Neuronal stem cell (in vitro differentiated cells): ENCODE measurements at regions not wholly inside any gene's neighbourhood (a gene's known extent, or its start where the extent isn't known, plus 50 kb on each side); places are given as distances from the start of the nearest gene placed in this dataset.

ENCODE experiments used
- DNase-seq: peaks from one replicate; pipeline ENCODE4 v3.0.0-alpha.2; 2013; ENCODE audit warnings: low spot score
- H2AFZ ChIP-seq: one replicate; pipeline ENCODE4 v1.6.1; 2013; ENCODE audit warnings: mild to moderate bottlenecking, low read length, inconsistent platforms
- H2AK5ac ChIP-seq: 2 replicates; pipeline ENCODE4 v1.6.1; 2013; ENCODE audit warnings: low read depth, mild to moderate bottlenecking, inconsistent platforms, low read length, moderate library complexity, mixed read lengths
- H2BK120ac ChIP-seq: 2 replicates; pipeline ENCODE4 v1.6.1; 2013; ENCODE audit warnings: low read depth, mild to moderate bottlenecking, inconsistent platforms, low read length, moderate library complexity, mixed read lengths
- H2BK12ac ChIP-seq: one replicate; pipeline ENCODE4 v1.6.1; 2013; ENCODE audit warnings: low read length, inconsistent platforms
- H2BK15ac ChIP-seq: 2 replicates; pipeline ENCODE4 v1.6.1; 2013; ENCODE audit warnings: mild to moderate bottlenecking, low read length, inconsistent platforms, mixed read lengths
- H2BK5ac ChIP-seq: one replicate; pipeline ENCODE4 v1.6.1; 2013; ENCODE audit warnings: inconsistent platforms, mild to moderate bottlenecking, low read length, moderate library complexity
- H3K14ac ChIP-seq: one replicate; pipeline ENCODE4 v1.6.1; 2013; ENCODE audit warnings: low read length, inconsistent platforms
- H3K18ac ChIP-seq: 2 replicates; pipeline ENCODE4 v1.6.1; 2013; ENCODE audit warnings: low read length, inconsistent platforms
- H3K23ac ChIP-seq: 2 replicates; pipeline ENCODE4 v1.6.1; 2013; ENCODE audit warnings: low read depth, mild to moderate bottlenecking, mixed read lengths, low read length, inconsistent platforms; ENCODE audit not compliant: poor library complexity
- H3K27ac ChIP-seq: replicated peaks from 3 replicates; pipeline ENCODE4 v1.5.1; 2013; ENCODE audit warnings: low read length, inconsistent platforms
- H3K27me3 ChIP-seq, 3 experiments: 2 replicates each; pipeline ENCODE4 v1.6.1; 2013; ENCODE audit warnings: low read length in 3 of 3, mild to moderate bottlenecking in 2 of 3, inconsistent platforms in 1 of 3, low read depth in 1 of 3, mixed read lengths in 1 of 3, moderate library complexity in 1 of 3; ENCODE audit not compliant: control insufficient read depth in 3 of 3, insufficient read depth in 3 of 3
- H3K36me3 ChIP-seq, 2 donors: replicated peaks in 1 of 2; 2 replicates each; pipeline ENCODE4 v1.6.1; 2013; ENCODE audit warnings: low read length in 2 of 2; ENCODE audit not compliant: control insufficient read depth in 2 of 2, insufficient read depth in 2 of 2
- H3K4ac ChIP-seq: 2 replicates; pipeline ENCODE4 v1.6.1; 2013; ENCODE audit warnings: inconsistent platforms, mild to moderate bottlenecking, low read length, moderate library complexity
- H3K4me1 ChIP-seq, 2 donors: 1 replicate in 1 of 2; 2 replicates in 1 of 2; pipeline ENCODE4 v1.6.1; 2013; ENCODE audit warnings: low read length in 2 of 2, low read depth in 1 of 2; ENCODE audit not compliant: control insufficient read depth in 2 of 2, insufficient read depth in 1 of 2
- H3K4me2 ChIP-seq: one replicate; pipeline ENCODE4 v1.6.1; 2013; ENCODE audit warnings: mild to moderate bottlenecking, low read length, inconsistent platforms; ENCODE audit not compliant: insufficient read depth, poor library complexity, severe bottlenecking
- H3K4me3 ChIP-seq, 2 donors: 2 replicates each; pipeline ENCODE4 v1.5.1; 2013; ENCODE audit warnings: low read length in 2 of 2, mild to moderate bottlenecking in 2 of 2, inconsistent platforms in 1 of 2, moderate library complexity in 1 of 2
- H3K79me1 ChIP-seq: one replicate; pipeline ENCODE4 v1.6.1; 2013; ENCODE audit warnings: low read depth, mild to moderate bottlenecking, inconsistent platforms, low read length, moderate library complexity
- H3K9ac ChIP-seq: one replicate; pipeline ENCODE4 v1.6.1; 2013; ENCODE audit warnings: mild to moderate bottlenecking, low read depth, low read length, inconsistent platforms; ENCODE audit not compliant: poor library complexity
- H3K9me3 ChIP-seq, 2 donors: replicated peaks in 1 of 2; 2 replicates each; pipeline versions ENCODE3 to v1.6.1; 2013; ENCODE audit warnings: low read length in 2 of 2, mild to moderate bottlenecking in 2 of 2, inconsistent platforms in 1 of 2, low read depth in 1 of 2, mixed read lengths in 1 of 2, moderate library complexity in 1 of 2; ENCODE audit not compliant: control insufficient read depth in 2 of 2, insufficient read depth in 1 of 2
- H4K8ac ChIP-seq: one replicate; pipeline ENCODE4 v1.6.1; 2013; ENCODE audit warnings: low read depth, mild to moderate bottlenecking, inconsistent platforms, low read length, moderate library complexity
- H4K91ac ChIP-seq: one replicate; pipeline ENCODE4 v1.6.1; 2013; ENCODE audit warnings: low read length, low read depth, mild to moderate bottlenecking, inconsistent platforms; ENCODE audit not compliant: poor library complexity
- WGBS, 2 donors: extraction: QIAGEN DNeasy Blood & Tissue Kit; methylation state at CpG; one replicate each; pipeline ENCODE4 v1.1.7; 2013; ENCODE audit warnings: missing lambda C conversion rate in 2 of 2, mixed read lengths in 1 of 2; ENCODE audit not compliant: insufficient read length in 2 of 2, insufficient replicate concordance in 1 of 2; ENCODE audit errors: extremely low coverage in 2 of 2; 5-methylcytosine and 5-hydroxymethylcytosine counted together

- WGBS, 2 donors: no CpG with 5 or more reads among the region's 2 CpGs
- Histone ChIP-seq H2BK15ac (no peak overlapping the region), H2BK120ac (no peak overlapping the region)
Measured at GRCh38 chr2:136306836-136307235, 188.9 kb upstream of the CXCR4 start.

GRCh38 chr2:136305517-136306192, 187.7 kb upstream of the CXCR4 start:
- Histone ChIP-seq H3K4me1 (peaks cover 2 to 4% of the 10 kb centered on the region in 2 donors), H2BK5ac (no peak overlapping the region), H3K79me1 (no peaks in the 10 kb centered on the region), H2AFZ (no peak overlapping the region), H2BK120ac (no peak overlapping the region), H3K9me3 (no peaks in the 10 kb centered on the region), H3K23ac (no peak overlapping the region), H2AK5ac (no peak overlapping the region), H3K4me3 (no peak overlapping the region), H3K18ac (no peak overlapping the region), H2BK12ac (no peak overlapping the region), H4K8ac (no peak overlapping the region), H2BK15ac (no peak overlapping the region), H3K9ac (no peak overlapping the region), H3K27ac (no peak overlapping the region), H3K4ac (no peak overlapping the region), H3K4me2 (no peak overlapping the region), H3K14ac (no peak overlapping the region), H3K27me3 (no peaks in the 10 kb centered on the region), H4K91ac (no peak overlapping the region), H3K36me3 (no peaks in the 10 kb centered on the region)
- DNase-seq: no peak
- no CpG with 5 or more reads among the region's 7 CpGs for WGBS, 2 donors

More at GRCh38 chr2:136306836-136307235, 188.9 kb upstream of the CXCR4 start:
- H3K9ac ChIP-seq: no peak overlapping the region
- H3K9me3 ChIP-seq: no peaks in the 10 kb centered on the region
- peak overlapping the region; percentile 26 for H2BK5ac ChIP-seq
- no peak for DNase-seq
- no peak overlapping the region for H3K23ac ChIP-seq
- no peak overlapping the region for H3K14ac ChIP-seq
- no peak overlapping the region for H2AK5ac ChIP-seq
- no peaks in the 10 kb centered on the region for H3K36me3 ChIP-seq
- H3K27ac ChIP-seq: no peak overlapping the region
- H3K4ac ChIP-seq: no peak overlapping the region
- H3K4me2 ChIP-seq: no peak overlapping the region
- H2AFZ ChIP-seq: no peak overlapping the region
- H3K79me1 ChIP-seq: no peaks in the 10 kb centered on the region
- H2BK12ac ChIP-seq: no peak overlapping the region
- no peaks in the 10 kb centered on the region for H3K27me3 ChIP-seq
- H3K18ac ChIP-seq: no peak overlapping the region
- H4K8ac ChIP-seq: no peak overlapping the region
- no peak overlapping the region for H3K4me3 ChIP-seq
- peaks cover 2 to 6% of the 10 kb centered on the region in 2 donors for H3K4me1 ChIP-seq
- H4K91ac ChIP-seq: no peak overlapping the region

- Histone ChIP-seq H3K4me3 (no peak overlapping the region), H2BK15ac (no peak overlapping the region), H3K27ac (no peak overlapping the region), H3K9me3 (no peaks in the 10 kb centered on the region), H3K23ac (no peak overlapping the region), H3K18ac (no peak overlapping the region), H3K14ac (no peak overlapping the region), H2BK120ac (no peak overlapping the region), H2BK5ac (no peak overlapping the region), H2AFZ (no peak overlapping the region), H3K9ac (no peak overlapping the region), H3K36me3 (no peaks in the 10 kb centered on the region), H3K4me1 (peaks cover 2 to 5% of the 10 kb centered on the region in 2 donors), H4K8ac (no peak overlapping the region), H4K91ac (no peak overlapping the region), H3K4ac (no peak overlapping the region), H2BK12ac (no peak overlapping the region), H3K4me2 (no peak overlapping the region), H3K27me3 (no peaks in the 10 kb centered on the region), H2AK5ac (no peak overlapping the region), H3K79me1 (no peaks in the 10 kb centered on the region)
- no CpG with 5 or more reads among the region's 10 CpGs for WGBS, 2 donors
- DNase-seq: no peak
Measured at GRCh38 chr2:136301006-136301405, 183.1 kb upstream of the CXCR4 start.

- Histone ChIP-seq H3K27ac (no peak overlapping the region), H3K36me3 (no peaks in the 10 kb centered on the region), H2BK15ac (no peak overlapping the region), H3K14ac (no peak overlapping the region), H3K23ac (no peak overlapping the region), H2BK5ac (peak overlapping the region; percentile 83), H3K27me3 (no peaks in the 10 kb centered on the region), H4K91ac (no peak overlapping the region), H3K4me3 (no peak overlapping the region), H2BK120ac (no peak overlapping the region), H3K79me1 (no peaks in the 10 kb centered on the region), H2AK5ac (no peak overlapping the region), H3K9ac (no peak overlapping the region), H2AFZ (no peak overlapping the region), H2BK12ac (no peak overlapping the region), H3K4me2 (no peak overlapping the region), H3K4me1 (peaks cover 1 to 4% of the 10 kb centered on the region in 2 donors), H3K9me3 (no peaks in the 10 kb centered on the region), H3K18ac (peak overlapping the region; percentile 52), H4K8ac (no peak overlapping the region), H3K4ac (no peak overlapping the region)
- WGBS, 2 donors: no CpG with 5 or more reads among the region's 5 CpGs
- no peak for DNase-seq
Measured at GRCh38 chr2:136298631-136299030, 180.7 kb upstream of the CXCR4 start.
